ENCODE measurements at regions not wholly inside any gene's neighbourhood (a gene's known extent, or its start where the extent isn't known, plus 50 kb on each side); places are given as distances from the start of the nearest gene placed in this dataset.
"Not testable (repeated sequence)": the region's sequence is repeated elsewhere in the genome, so short reads cannot be mapped to it uniquely, and the experiment has no call there.

- not testable (repeated sequence) for TF ChIP-seq CTCF (IDR thresholded peaks at IDR 0.05 in 2 of 3, conservative IDR thresholded peaks at IDR 0.05 in 1 of 3; ENCODE audit: borderline replicate concordance in 1 of 3, insufficient read depth in 1 of 3, low read depth in 2 of 3, low read length in 2 of 3); SRF (IDR thresholded peaks at IDR 0.05; ENCODE audit: low read depth); YY1 (IDR thresholded peaks at IDR 0.05; ENCODE audit: extremely low read depth, insufficient replicate concordance, low read depth, low read length); EZH2phosphoT487 (IDR thresholded peaks at IDR 0.05; ENCODE audit: borderline replicate concordance); ELF1 (IDR thresholded peaks at IDR 0.05; ENCODE audit: borderline replicate concordance, low read depth); CEBPB (IDR thresholded peaks at IDR 0.05; ENCODE audit: low read depth); REST (IDR thresholded peaks at IDR 0.05; ENCODE audit: low read depth); SP1 (IDR thresholded peaks at IDR 0.05; ENCODE audit: low read depth); ZBTB33 (IDR thresholded peaks at IDR 0.05; ENCODE audit: extremely low read depth, insufficient replicate concordance, low read length); SIN3A (IDR thresholded peaks at IDR 0.05; ENCODE audit: low read depth); POLR2A (IDR thresholded peaks at IDR 0.05; ENCODE audit: borderline replicate concordance, extremely low read depth, insufficient read depth, insufficient read length); RAD21 (IDR thresholded peaks at IDR 0.05; ENCODE audit: low read depth)
These were observed 428.5 kb upstream of the SLC39A10 start for GRCh38 chr2:195228547-195228946.

All from HCT116 (cell line).